GM20000 (cell line): ENCODE measurements at regions not wholly inside any gene's neighbourhood (a gene's known extent, or its start where the extent isn't known, plus 50 kb on each side); places are given as distances from the start of the nearest gene placed in this dataset.

Source experiments
- DNase-seq: peaks from one replicate; pipeline ENCODE4 v3.0.0; 2012; ENCODE audit warnings: low spot score
- TF ChIP-seq, protein P1 (sequence below): IDR thresholded peaks from 2 replicates; pipeline ENCODE4 v1.5.1; 2012; ENCODE audit warnings: mild to moderate bottlenecking, control low read depth; ENCODE audit errors: extremely low read depth, missing control alignments

DNA sequence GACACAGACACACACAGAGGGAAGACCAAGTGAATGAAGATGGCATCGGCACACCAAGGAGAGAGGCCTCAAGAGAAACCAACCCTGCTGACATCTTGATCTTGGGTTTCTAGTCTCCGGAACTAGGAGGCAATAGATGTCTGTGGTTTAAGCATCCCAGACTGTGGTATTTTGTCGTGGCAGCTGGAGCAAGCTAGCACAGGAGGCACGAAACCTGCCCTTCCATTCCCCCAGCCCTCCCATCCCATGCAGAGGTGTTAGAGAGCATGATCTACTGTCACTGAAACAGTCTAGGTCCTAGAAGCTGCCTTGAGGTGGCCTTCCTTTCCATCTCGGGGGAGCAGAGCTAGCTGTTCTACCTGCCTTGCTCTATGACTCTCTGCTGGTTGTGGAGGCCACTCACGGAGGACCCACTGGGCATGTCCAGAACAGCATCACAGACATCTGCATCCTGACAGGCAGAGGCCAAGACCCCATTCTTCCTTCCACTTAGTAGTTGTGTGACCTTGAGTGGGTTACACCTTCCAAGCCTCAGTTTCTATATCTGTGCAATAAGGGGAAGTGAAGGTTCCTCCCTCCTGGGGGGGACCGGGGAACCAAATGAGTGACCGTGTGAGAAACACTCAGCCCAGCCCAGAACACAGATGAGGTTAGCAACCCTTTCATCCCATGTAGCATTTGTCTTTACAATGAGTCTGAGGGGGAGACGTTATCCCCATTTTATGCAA, 134.3 kb upstream of the BOD1 start:
- DNase-seq, result peak; percentile 41

DNA sequence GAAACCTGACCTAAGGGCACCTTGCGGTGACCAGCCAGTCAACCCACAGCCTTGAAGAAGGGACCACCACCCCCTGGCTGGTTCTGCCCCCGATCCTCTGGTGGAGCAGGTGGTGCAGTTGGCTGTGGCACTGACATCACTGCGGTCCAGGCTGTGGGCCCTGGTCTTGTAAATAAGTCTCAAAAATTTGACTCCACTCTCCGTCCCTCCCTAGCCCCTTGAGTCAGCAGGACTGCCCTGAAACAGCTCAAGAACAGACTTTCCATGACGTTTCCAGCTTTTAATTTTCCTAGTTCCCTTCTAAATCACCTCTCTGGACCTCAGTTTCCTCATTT, 134.8 kb upstream of the BOD1 start:
- DNase-seq, result no peak
- TF ChIP-seq, protein P1, sequence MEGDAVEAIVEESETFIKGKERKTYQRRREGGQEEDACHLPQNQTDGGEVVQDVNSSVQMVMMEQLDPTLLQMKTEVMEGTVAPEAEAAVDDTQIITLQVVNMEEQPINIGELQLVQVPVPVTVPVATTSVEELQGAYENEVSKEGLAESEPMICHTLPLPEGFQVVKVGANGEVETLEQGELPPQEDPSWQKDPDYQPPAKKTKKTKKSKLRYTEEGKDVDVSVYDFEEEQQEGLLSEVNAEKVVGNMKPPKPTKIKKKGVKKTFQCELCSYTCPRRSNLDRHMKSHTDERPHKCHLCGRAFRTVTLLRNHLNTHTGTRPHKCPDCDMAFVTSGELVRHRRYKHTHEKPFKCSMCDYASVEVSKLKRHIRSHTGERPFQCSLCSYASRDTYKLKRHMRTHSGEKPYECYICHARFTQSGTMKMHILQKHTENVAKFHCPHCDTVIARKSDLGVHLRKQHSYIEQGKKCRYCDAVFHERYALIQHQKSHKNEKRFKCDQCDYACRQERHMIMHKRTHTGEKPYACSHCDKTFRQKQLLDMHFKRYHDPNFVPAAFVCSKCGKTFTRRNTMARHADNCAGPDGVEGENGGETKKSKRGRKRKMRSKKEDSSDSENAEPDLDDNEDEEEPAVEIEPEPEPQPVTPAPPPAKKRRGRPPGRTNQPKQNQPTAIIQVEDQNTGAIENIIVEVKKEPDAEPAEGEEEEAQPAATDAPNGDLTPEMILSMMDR, result no peak

More for the DNA sequence above, 134.3 kb upstream of the BOD1 start:
- TF ChIP-seq, protein P1, result no peak

DNA sequence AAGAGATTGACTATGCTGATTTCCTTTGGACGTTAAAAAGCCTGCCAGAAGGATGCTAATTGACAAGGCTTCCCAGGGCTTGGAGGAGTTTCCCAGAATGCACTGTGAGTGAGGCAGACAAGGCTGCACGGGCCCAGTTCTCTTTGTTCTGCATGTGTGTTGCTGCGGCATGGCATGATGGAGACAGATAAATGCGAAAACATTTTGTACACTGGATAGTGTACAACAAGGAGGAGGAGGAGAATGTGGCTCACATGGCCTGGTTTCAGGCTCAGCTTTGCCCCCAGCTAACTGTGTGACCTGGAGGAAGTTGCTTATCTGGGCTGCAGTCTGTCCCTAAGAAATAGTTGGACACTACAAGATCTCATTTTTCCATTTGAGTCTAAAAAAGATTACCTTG, 135.5 kb upstream of the CPEB4 start:
- TF ChIP-seq, protein P1, result no peak
- DNase-seq, result no peak

DNA sequence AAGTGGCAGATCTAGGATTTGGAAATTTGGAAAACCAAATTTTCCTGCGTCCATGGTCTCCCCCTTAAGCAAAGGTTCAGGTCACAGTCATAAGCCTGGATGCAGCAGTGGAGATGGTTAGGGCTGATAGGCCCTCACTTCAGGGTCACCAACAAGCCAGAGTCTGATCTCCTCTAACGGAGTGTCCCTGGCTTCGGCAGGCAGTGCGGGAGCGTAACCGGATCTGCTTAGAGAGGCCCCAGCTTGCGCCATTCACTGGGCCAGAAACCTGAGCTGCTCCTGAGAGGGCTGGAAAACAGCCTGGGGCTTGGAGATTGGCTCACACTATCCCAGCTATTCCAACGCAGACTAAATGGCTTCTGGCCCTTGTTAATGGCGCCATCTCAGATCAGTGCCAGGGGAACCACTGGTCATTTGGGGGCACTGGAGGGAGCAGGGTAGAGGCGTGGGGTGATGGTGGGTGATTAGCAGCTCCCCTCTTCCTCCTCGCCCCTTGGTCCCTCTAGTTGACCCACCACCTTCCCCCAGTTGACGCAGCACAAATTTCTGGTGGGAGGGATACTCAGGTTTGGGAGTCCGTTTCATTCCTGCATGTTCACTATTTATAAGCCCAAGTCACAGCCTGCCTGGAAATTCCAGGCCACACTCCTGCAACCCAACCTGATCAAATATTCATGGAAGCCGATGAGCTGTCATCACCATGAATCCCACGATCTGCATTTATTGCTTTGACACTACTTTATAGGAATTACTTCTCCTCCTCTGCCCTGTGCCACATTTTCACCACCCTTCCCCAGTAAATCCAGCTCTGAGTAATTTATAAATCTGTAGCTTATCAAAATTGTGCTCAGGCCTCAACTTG, 134.6 kb upstream of the CPEB4 start:
- no peak for DNase-seq

DNA sequence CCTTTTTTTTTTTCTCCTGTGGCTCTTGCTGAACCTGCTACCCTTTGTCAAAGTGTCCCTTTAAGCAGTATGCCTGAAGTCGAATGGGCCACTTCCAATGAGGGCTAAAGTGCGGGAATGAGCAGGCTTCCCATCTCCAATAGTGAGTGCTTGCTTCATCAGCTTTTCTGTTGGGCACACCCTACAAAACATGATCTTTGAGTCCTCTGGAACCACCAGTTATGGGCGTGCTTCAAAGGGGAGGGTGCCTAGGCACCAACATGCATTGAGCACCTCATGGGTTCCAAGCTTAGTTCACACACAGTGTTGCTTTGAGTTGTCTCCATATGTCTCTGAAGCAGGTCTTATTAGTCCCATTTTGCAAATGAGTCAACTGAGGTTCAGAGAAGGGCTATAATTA, 132.8 kb upstream of the CPEB4 start:
- no peak for DNase-seq
- TF ChIP-seq, protein P1, result no peak

More for the DNA sequence above, 134.6 kb upstream of the CPEB4 start:
- TF ChIP-seq, protein P1, result no peak

DNA sequence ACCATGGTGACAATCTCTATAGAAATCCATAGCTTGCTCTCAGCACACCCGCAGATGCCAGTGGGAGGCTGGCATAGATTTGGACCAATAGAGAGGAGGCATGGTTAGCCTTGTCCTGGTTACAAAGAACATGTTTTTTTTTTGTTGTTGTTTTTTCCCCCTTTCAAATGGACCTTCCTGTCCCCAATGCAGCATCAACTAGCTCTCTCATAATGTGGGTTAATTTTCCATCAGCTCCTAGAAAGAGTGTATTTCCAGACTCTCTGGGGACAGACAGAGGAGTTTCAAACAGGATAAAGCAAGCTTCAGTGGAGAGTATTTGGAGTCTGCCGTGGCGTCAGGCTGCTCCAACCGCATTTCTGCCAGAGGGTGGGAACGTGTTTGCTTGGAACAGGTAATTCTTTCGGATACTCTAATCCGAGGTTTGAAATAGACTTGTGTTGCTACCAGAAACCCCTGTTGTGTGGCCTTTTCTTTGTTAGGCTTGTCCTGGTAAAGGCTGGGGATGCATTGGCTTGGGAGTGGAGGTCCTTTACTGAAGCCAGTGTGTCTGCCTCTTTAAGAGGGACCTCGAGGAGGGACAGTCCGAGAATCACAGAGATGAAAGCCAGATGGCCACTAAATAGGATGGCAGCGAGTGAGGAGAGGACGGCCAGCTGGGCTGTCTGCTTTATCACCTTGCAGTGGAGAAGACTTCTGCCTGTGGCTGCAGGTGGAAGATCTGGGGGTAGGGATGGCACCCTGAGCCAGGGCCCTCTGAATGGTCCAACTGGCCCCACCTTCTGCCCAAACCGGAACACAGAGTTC, 130.5 kb upstream of the CPEB4 start:
- DNase-seq, result no peak

More for the DNA sequence above, 130.5 kb upstream of the CPEB4 start:
- TF ChIP-seq, protein P1, result no peak
